Pancreas (tissue), 10 donors: ENCODE measurements at regions not wholly inside any gene's neighbourhood (a gene's known extent, or its start where the extent isn't known, plus 50 kb on each side); places are given as distances from the start of the nearest gene placed in this dataset.

Source experiments
- ATAC-seq, 4 donors: fragments of 200-7000 bp; cut with Tn5 transposase; one replicate each; pipeline versions ENCODE4 v1.8.0 to v1.9.1; 2020; ENCODE audit warnings: mild to moderate bottlenecking in 4 of 4, moderate library complexity in 4 of 4
- DNase-seq, 6 donors: peaks; one replicate each; pipeline ENCODE4 v3.0.0-alpha.2; 2020
- FAIRE-seq: peaks from 2 replicates; lab custom pipeline; 2012; peaks lifted over from hg19 to GRCh38; lab: Jason Lieb, UNC
- H3K27ac ChIP-seq, 4 donors: fragments of 200-600 bp; sonication (generic); 1 replicate in 3 of 4; 2 replicates in 1 of 4; pipeline versions ENCODE4 v1.5.0 to v1.8.0; 2020
- H3K27me3 ChIP-seq, 4 donors: fragments of 200-600 bp; one replicate each; pipeline ENCODE4 v1.8.0; 2021
- H3K36me3 ChIP-seq, 3 donors: fragments of 200-600 bp; sonication (generic) in 1 of 3; one replicate each; pipeline versions ENCODE4 v1.5.0 to v1.8.0; 2020 to 2021
- H3K4me1 ChIP-seq, 3 donors: fragments of 200-600 bp; one replicate each; pipeline ENCODE4 v1.8.0; 2021
- H3K4me3 ChIP-seq, 4 donors: fragments of 200-600 bp; sonication (generic) in 2 of 4; one replicate each; pipeline versions ENCODE4 v1.5.0 to v1.8.0; 2020 to 2021
- H3K9me3 ChIP-seq, 4 donors: fragments of 200-600 bp; one replicate each; pipeline ENCODE4 v1.8.0; 2021
- CTCF ChIP-seq, 4 donors: fragments of 200-600 bp; sonication (generic) in 3 of 4; IDR thresholded peaks; one replicate each; pipeline versions ENCODE4 v1.5.0 to v1.8.0; 2021; ENCODE audit warnings: antibody characterized with exemption in 4 of 4
- WGBS, 2 donors: extraction: QIAGEN DNeasy Blood & Tissue Kit; methylation state at CpG; one replicate each; pipeline ENCODE4 v1.1.7; 2013; 5-methylcytosine and 5-hydroxymethylcytosine counted together
- intact Hi-C, 3 donors: fragments of 100-400 bp; cut with DNase I; formaldehyde crosslinking; loops; one replicate each; pipeline versions ENCODE4 v1.11.1 to v1.14.2; 2022
- donor health status: healthy with polysubstance abuse.
- donor health status: DM: no; HTN: no; CAD: no; lungs with moderate emphysema.
- donor health status: DM: no; HTN: no; CAD: no.
- donor health status: control.
- donor health status: control.
- donor health status: Bipolar disorder and iron deficiency.
- donor health status: DM: yes; HTN: yes; CAD: no.
- donor health status: DM: no; HTN: no; CAD: no.
- donor health status: DM: no; HTN: no; CAD: no.
- donor health status: DM: yes; HTN: yes; CAD: no.

GRCh38 chr14:95811813-95812212, 64.8 kb upstream of the TUNAR start:
- Histone ChIP-seq H3K27ac (no peak overlapping the region), H3K4me3 (no peak overlapping the region), H3K4me1 (no peaks in the 10 kb centered on the region), H3K36me3 (no peaks in the 10 kb centered on the region), H3K9me3 (no peaks in the 10 kb centered on the region), H3K27me3 (no peaks in the 10 kb centered on the region)
- DNase-seq: no peak
- no peak for TF ChIP-seq CTCF (IDR thresholded peaks at IDR 0.05)
- FAIRE-seq: no peak
- ATAC-seq: no peak
- intact Hi-C loops: no loop called here
- WGBS, 2 donors: 88 to 97% methylated on average over 4 of the region's 4 CpGs

GRCh38 chr14:95808371-95808770, 68.3 kb upstream of the TUNAR start:
- WGBS, 2 donors: 73 to 87% methylated on average over 1 of the region's 1 CpG
- intact Hi-C loops: no loop called here
- ATAC-seq: no peak

DNA sequence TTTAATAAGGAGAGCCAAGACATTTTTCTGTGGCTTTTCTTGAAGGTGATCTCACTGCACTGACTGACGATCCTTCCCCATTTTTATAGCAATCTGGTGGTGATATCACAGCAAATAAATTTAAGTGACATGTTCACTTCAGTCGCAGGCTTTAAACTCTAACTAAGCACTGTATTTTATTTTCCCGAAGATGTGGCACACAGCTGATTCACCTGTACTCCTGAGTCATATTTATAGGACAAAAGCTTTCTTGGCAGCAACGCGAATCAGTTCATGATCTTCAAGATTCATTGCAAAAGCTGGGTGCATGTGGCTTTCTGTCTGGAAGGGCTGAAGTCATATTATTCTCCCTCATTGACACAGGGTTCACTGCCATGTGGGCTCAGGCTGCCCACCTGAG, 79.8 kb upstream of the TUNAR start:
- H3K36me3 ChIP-seq: no peaks in the 10 kb centered on the region
- no peaks in the 10 kb centered on the region for H3K27me3 ChIP-seq
- H3K4me1 ChIP-seq: no peaks in the 10 kb centered on the region
- no peak for ATAC-seq
- no peak overlapping the region for H3K4me3 ChIP-seq
- FAIRE-seq: no peak
- intact Hi-C loops: no loop called here
- TF ChIP-seq CTCF (IDR thresholded peaks at IDR 0.05): no peak
- DNase-seq: no peak
- no peak overlapping the region for H3K27ac ChIP-seq
- no peaks in the 10 kb centered on the region for H3K9me3 ChIP-seq
- WGBS, 2 donors: 53 to 77% methylated on average over 5 of the region's 5 CpGs

More at GRCh38 chr14:95808371-95808770, 68.3 kb upstream of the TUNAR start:
- no peak for TF ChIP-seq CTCF (IDR thresholded peaks at IDR 0.05)
- no peaks in the 10 kb centered on the region for H3K36me3 ChIP-seq
- H3K4me3 ChIP-seq: no peak overlapping the region
- DNase-seq (no peak), FAIRE-seq (no peak)
- no peaks in the 10 kb centered on the region for H3K9me3 ChIP-seq
- H3K27ac ChIP-seq: no peak overlapping the region
- no peaks in the 10 kb centered on the region for H3K27me3 ChIP-seq
- no peaks in the 10 kb centered on the region for H3K4me1 ChIP-seq

GRCh38 chr14:95787941-95788340, 74.0 kb upstream of the TCL1A start:
- Histone ChIP-seq H3K9me3 (no peaks in the 10 kb centered on the region), H3K27ac (no peak overlapping the region), H3K27me3 (no peaks in the 10 kb centered on the region), H3K4me3 (no peak overlapping the region), H3K36me3 (no peaks in the 10 kb centered on the region), H3K4me1 (no peaks in the 10 kb centered on the region)
- 69% methylated on average over 3 of the region's 3 CpGs for whole genome bisulfite sequencing, 2 donors
- intact Hi-C loops: no loop called here
- ATAC-seq (no peak), DNase-seq (no peak), FAIRE-seq (no peak)
- no peak for TF ChIP-seq CTCF (IDR thresholded peaks at IDR 0.05)

DNA sequence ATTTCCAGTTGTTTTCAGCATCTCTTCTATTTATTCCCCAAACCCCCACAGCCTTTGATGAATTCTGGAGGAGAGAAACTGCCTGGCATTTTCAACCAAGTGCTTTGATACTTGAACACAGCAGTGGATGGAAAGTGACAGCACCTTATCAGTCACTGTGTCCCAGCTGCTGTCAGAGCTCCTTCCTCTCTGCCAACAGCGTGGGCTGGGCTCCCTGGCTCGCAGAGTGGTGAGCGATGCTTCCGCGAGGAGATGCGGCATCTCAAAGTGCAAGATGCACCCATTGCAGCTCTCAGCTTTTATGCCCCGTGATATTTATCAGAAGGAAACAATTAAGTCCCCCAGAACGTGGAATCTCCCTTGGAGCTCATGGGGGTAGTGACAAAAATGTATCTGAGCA, 72.6 kb upstream of the TCL1A start:
- H3K36me3 ChIP-seq: no peaks in the 10 kb centered on the region
- no peaks in the 10 kb centered on the region for H3K9me3 ChIP-seq
- no peak for ATAC-seq
- intact Hi-C loops: no loop called here
- no peak for FAIRE-seq
- 55 to 60% methylated on average over 8 of the region's 8 CpGs for WGBS, 2 donors
- no peak for DNase-seq
- H3K27ac ChIP-seq: no peak overlapping the region
- H3K27me3 ChIP-seq: no peaks in the 10 kb centered on the region
- TF ChIP-seq CTCF (IDR thresholded peaks at IDR 0.05): no peak
- no peak overlapping the region for H3K4me3 ChIP-seq
- no peaks in the 10 kb centered on the region for H3K4me1 ChIP-seq
